Neural cell (in vitro differentiated cells): ENCODE measurements at regions not wholly inside any gene's neighbourhood (a gene's known extent, or its start where the extent isn't known, plus 50 kb on each side); places are given as distances from the start of the nearest gene placed in this dataset.

Source experiments
- H2AFZ ChIP-seq: fragments of 200-600, 300-800 bp; sonication (generic), shearing (Covaris generic); 2 replicates; pipeline ENCODE4 v1.6.0; 2014; ENCODE audit warnings: low read depth, mild to moderate bottlenecking, antibody characterized with exemption, low read length, moderate library complexity
- H3F3A ChIP-seq: fragments of 200-600 bp; shearing (Covaris generic); 2 replicates; pipeline ENCODE4 v1.6.1; 2016; ENCODE audit warnings: mild to moderate bottlenecking, moderate library complexity, mixed read lengths, antibody characterized with exemption, low read length; ENCODE audit not compliant: insufficient read depth, poor library complexity, severe bottlenecking
- H3K27ac ChIP-seq: fragments of 200-600, 300-800 bp; sonication (generic), shearing (Covaris generic); 2 replicates; pipeline ENCODE4 v1.5.1; 2014; ENCODE audit warnings: mild to moderate bottlenecking, low read length, moderate library complexity
- H3K27me3 ChIP-seq: fragments of 300-800, 200-600 bp; sonication (generic), shearing (Covaris generic); 2 replicates; pipeline ENCODE4 v1.6.0; 2014; ENCODE audit warnings: mild to moderate bottlenecking, low read depth, low read length, moderate library complexity; ENCODE audit not compliant: insufficient read depth
- H3K36me3 ChIP-seq: fragments of 300-800, 200-600 bp; sonication (generic), shearing (Covaris generic); 2 replicates; pipeline ENCODE4 v1.5.1; 2014; ENCODE audit warnings: mild to moderate bottlenecking, antibody characterized with exemption, low read length, moderate library complexity; ENCODE audit not compliant: insufficient read depth
- H3K4me2 ChIP-seq: fragments of 300-800, 200-600 bp; sonication (generic), shearing (Covaris generic); 2 replicates; pipeline ENCODE4 v1.6.0; 2014; ENCODE audit warnings: mild to moderate bottlenecking, low read length
- H3K4me3 ChIP-seq: fragments of 300-800, 200-600 bp; sonication (generic), shearing (Covaris generic); 2 replicates; pipeline ENCODE4 v1.5.1; 2014; ENCODE audit warnings: mild to moderate bottlenecking, low read length, moderate library complexity
- H3K79me2 ChIP-seq: fragments of 200-600 bp; shearing (Covaris generic); replicated peaks from 2 replicates; pipeline ENCODE4 v1.6.0; 2014; ENCODE audit warnings: mild to moderate bottlenecking, low read length, moderate library complexity; ENCODE audit not compliant: insufficient read depth
- H3K9ac ChIP-seq: fragments of 300-800, 200-600 bp; sonication (generic), shearing (Covaris generic); 2 replicates; pipeline ENCODE4 v1.6.1; 2016; ENCODE audit warnings: mild to moderate bottlenecking, low read length, mixed read lengths
- H3K9me2 ChIP-seq: fragments of 200-600 bp; shearing (Covaris generic); 2 replicates; pipeline ENCODE4 v1.6.1; 2016; ENCODE audit warnings: mild to moderate bottlenecking, low read length, mixed read lengths; ENCODE audit not compliant: insufficient read depth
- H3K9me3 ChIP-seq: fragments of 200-600, 300-800 bp; sonication (generic), shearing (Covaris generic); 2 replicates; pipeline ENCODE4 v1.6.1; 2016; ENCODE audit warnings: mild to moderate bottlenecking, mixed run types, low read length, moderate library complexity, mixed read lengths
- H4K20me1 ChIP-seq: fragments of 200-600 bp; shearing (Covaris generic); 2 replicates; pipeline ENCODE4 v1.6.1; 2016; ENCODE audit warnings: mild to moderate bottlenecking, mixed run types; ENCODE audit not compliant: insufficient read depth
- CTCF ChIP-seq: fragments of 450-650 bp; IDR thresholded peaks from 2 replicates; pipeline ENCODE4 v1.5.1; 2014; ENCODE audit warnings: antibody characterized with exemption, mild to moderate bottlenecking, moderate library complexity; ENCODE audit not compliant: poor library complexity, severe bottlenecking
- EZH2 ChIP-seq: fragments of 200-600, 300-800 bp; shearing (Covaris generic), sonication (generic); IDR thresholded peaks from 2 replicates; pipeline ENCODE4 v1.6.1; 2014; ENCODE audit warnings: antibody characterized with exemption, low read length, borderline replicate concordance, mild to moderate bottlenecking; ENCODE audit not compliant: insufficient read depth, poor library complexity, severe bottlenecking
- MXI1 ChIP-seq: fragments of 450-650 bp; conservative IDR thresholded peaks from 2 replicates; pipeline ENCODE4 v1.6.1; 2014; ENCODE audit warnings: antibody characterized with exemption, mild to moderate bottlenecking; ENCODE audit not compliant: poor library complexity, severe bottlenecking
- POLR2AphosphoS5 ChIP-seq: IDR thresholded peaks from 2 replicates; pipeline ENCODE4 v1.6.1; 2012
- RAD21 ChIP-seq: fragments of 450-650 bp; conservative IDR thresholded peaks from 2 replicates; pipeline ENCODE4 v1.6.1; 2014; ENCODE audit warnings: antibody characterized with exemption, mild to moderate bottlenecking, moderate library complexity
- SMC3 ChIP-seq: fragments of 450-650 bp; conservative IDR thresholded peaks from 2 replicates; pipeline ENCODE4 v1.6.1; 2014; ENCODE audit warnings: antibody characterized with exemption, mild to moderate bottlenecking, moderate library complexity; ENCODE audit not compliant: poor library complexity
- TAF1 ChIP-seq: IDR thresholded peaks from 2 replicates; pipeline ENCODE4 v1.6.1; 2012; ENCODE audit warnings: low read depth
- TF ChIP-seq, protein P1 (sequence below): IDR thresholded peaks from 2 replicates; pipeline ENCODE4 v1.6.1; 2012; ENCODE audit warnings: borderline replicate concordance

DNA sequence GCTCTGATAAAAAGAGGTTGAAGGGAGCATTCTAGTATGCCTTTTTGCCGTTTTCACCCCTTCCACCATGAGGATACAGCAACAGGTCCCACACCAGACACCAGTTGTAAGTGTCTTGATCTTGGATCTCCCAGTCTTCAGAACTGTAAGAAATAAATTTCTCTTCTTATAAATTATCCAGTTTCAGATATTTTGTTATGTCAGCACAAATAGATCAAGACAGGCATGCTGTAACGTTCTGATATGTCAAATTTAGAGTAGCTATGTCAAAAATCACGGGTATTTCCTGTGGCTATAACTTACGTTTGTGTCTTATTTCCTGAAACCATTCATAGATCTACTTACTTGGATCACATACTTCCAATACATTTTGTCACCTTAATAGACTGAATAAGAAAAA, 55.9 kb upstream of the CD83 start:
- Histone ChIP-seq H3K36me3 (no peaks in the 10 kb centered on the region), H3K4me3 (no peak overlapping the region), H3K27me3 (no peaks in the 10 kb centered on the region), H4K20me1 (no peaks in the 10 kb centered on the region), H3F3A (no peaks in the 10 kb centered on the region), H3K9me2 (no peaks in the 10 kb centered on the region), H3K9me3 (no peaks in the 10 kb centered on the region), H3K27ac (no peak overlapping the region), H2AFZ (no peak overlapping the region), H3K4me2 (no peak overlapping the region), H3K79me2 (no peaks in the 10 kb centered on the region), H3K9ac (no peak overlapping the region)
- TF ChIP-seq POLR2AphosphoS5 (no peak), CTCF (no peak), SMC3 (no peak), RAD21 (no peak), EZH2 (no peak), TAF1 (no peak)

DNA sequence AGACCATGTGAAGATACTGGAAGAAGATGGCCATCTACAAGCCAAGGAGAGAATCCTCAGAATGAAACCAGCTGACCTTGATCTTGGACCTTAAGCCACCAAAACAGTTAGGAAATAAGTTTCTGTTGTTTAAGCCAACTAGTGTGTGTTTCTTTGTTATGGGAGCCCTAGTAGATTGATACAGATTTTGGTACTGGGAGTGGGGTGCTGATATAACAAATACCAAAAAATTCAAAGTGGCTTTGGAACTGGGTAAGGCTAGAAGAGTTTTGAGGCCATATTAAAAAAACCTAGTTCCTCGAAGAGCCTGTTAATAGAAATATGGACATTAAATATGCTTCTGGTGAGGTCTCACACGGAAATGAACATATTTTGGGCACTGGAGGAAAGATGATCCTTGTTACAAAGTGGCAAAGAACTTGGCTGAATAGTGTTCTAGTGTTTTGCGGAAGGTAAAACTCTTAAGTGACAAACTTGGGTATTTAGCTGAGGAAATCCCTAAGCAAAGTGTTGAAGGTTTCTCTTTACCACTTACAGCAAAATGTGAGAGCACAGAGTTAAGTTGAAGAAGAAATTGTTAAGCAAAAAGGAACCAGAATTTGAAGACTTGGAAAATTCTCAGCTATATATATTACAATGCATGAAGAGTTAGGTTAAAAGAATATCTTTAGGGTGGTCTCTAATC, 55.1 kb upstream of the CD83 start:
- H3K9me2 ChIP-seq = no peaks in the 10 kb centered on the region
- no peaks in the 10 kb centered on the region for H3F3A ChIP-seq
- no peaks in the 10 kb centered on the region for H4K20me1 ChIP-seq
- no peak overlapping the region for H3K4me3 ChIP-seq
- H3K27me3 ChIP-seq = no peaks in the 10 kb centered on the region
- TF ChIP-seq MXI1 (no peak), SMC3 (no peak), EZH2 (no peak), TAF1 (no peak), RAD21 (no peak)
- TF ChIP-seq, protein P1, sequence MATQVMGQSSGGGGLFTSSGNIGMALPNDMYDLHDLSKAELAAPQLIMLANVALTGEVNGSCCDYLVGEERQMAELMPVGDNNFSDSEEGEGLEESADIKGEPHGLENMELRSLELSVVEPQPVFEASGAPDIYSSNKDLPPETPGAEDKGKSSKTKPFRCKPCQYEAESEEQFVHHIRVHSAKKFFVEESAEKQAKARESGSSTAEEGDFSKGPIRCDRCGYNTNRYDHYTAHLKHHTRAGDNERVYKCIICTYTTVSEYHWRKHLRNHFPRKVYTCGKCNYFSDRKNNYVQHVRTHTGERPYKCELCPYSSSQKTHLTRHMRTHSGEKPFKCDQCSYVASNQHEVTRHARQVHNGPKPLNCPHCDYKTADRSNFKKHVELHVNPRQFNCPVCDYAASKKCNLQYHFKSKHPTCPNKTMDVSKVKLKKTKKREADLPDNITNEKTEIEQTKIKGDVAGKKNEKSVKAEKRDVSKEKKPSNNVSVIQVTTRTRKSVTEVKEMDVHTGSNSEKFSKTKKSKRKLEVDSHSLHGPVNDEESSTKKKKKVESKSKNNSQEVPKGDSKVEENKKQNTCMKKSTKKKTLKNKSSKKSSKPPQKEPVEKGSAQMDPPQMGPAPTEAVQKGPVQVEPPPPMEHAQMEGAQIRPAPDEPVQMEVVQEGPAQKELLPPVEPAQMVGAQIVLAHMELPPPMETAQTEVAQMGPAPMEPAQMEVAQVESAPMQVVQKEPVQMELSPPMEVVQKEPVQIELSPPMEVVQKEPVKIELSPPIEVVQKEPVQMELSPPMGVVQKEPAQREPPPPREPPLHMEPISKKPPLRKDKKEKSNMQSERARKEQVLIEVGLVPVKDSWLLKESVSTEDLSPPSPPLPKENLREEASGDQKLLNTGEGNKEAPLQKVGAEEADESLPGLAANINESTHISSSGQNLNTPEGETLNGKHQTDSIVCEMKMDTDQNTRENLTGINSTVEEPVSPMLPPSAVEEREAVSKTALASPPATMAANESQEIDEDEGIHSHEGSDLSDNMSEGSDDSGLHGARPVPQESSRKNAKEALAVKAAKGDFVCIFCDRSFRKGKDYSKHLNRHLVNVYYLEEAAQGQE = no peak
- no peak overlapping the region for H2AFZ ChIP-seq
- H3K9ac ChIP-seq = no peak overlapping the region
- H3K9me3 ChIP-seq = no peaks in the 10 kb centered on the region
- H3K4me2 ChIP-seq = no peak overlapping the region
- H3K27ac ChIP-seq = no peak overlapping the region
- no peaks in the 10 kb centered on the region for H3K79me2 ChIP-seq
- no peaks in the 10 kb centered on the region for H3K36me3 ChIP-seq
